GM12864 (cell line): ENCODE measurements at regions not wholly inside any gene's neighbourhood (a gene's known extent, or its start where the extent isn't known, plus 50 kb on each side); places are given as distances from the start of the nearest gene placed in this dataset.

ENCODE experiments used
- DNase-seq: peaks from one replicate; pipeline ENCODE4 v3.0.0-alpha.2; 2011; ENCODE audit warnings: low read depth
- H3K4me3 ChIP-seq: 2 replicates; pipeline ENCODE4 v1.5.1; 2011; ENCODE audit warnings: mild to moderate bottlenecking, low read depth, low read length, control low read depth
- TF ChIP-seq, protein P1 (sequence below): IDR thresholded peaks from 2 replicates; pipeline ENCODE4 v1.5.1; 2011; ENCODE audit warnings: low read depth, mild to moderate bottlenecking, moderate library complexity, low read length, control low read depth, inconsistent platforms; ENCODE audit errors: missing control alignments

DNA sequence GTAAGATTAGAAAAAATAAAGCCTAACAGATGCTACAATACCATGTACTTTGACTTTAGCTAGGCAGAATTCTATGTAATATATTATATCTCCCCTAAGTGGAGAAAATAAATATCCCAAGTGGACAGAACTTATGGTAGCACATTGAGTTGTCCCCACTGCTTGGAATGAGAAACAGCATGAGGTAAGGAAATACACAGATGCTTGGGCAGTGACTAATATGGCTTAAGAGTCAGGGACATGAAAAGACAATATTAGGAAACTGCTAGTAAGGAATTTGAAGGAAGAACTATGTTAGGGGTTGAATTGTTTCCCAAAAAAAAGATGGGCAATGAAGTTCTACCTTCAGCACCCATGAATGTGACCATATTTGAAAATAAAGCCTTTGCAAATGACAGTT, 2265.1 kb downstream of the PCDH7 start:
- no peak for DNase-seq
- H3K4me3 ChIP-seq = no peak overlapping the region
- TF ChIP-seq, protein P1, sequence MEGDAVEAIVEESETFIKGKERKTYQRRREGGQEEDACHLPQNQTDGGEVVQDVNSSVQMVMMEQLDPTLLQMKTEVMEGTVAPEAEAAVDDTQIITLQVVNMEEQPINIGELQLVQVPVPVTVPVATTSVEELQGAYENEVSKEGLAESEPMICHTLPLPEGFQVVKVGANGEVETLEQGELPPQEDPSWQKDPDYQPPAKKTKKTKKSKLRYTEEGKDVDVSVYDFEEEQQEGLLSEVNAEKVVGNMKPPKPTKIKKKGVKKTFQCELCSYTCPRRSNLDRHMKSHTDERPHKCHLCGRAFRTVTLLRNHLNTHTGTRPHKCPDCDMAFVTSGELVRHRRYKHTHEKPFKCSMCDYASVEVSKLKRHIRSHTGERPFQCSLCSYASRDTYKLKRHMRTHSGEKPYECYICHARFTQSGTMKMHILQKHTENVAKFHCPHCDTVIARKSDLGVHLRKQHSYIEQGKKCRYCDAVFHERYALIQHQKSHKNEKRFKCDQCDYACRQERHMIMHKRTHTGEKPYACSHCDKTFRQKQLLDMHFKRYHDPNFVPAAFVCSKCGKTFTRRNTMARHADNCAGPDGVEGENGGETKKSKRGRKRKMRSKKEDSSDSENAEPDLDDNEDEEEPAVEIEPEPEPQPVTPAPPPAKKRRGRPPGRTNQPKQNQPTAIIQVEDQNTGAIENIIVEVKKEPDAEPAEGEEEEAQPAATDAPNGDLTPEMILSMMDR = no peak

DNA sequence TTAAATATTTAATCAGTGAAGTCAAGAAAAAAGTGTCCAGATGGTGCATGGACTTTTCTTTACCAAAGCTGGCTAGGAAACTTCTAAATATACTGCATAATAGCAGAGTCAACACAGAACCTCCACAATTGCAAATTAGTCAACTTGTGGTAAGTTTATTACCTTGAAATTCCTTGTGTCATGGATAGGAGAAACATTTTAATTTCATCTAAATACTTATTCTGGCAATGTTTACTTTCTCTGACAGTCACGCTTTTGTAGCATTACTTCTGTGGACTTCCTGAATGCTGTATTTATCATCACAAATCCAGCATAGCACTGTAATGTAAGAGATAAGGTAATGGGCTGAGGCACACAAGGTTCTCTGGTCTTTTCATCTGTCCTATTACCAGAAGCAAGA, 2266.1 kb downstream of the PCDH7 start:
- TF ChIP-seq, protein P1 = no peak
- no peak overlapping the region for H3K4me3 ChIP-seq
- no peak for DNase-seq

DNA sequence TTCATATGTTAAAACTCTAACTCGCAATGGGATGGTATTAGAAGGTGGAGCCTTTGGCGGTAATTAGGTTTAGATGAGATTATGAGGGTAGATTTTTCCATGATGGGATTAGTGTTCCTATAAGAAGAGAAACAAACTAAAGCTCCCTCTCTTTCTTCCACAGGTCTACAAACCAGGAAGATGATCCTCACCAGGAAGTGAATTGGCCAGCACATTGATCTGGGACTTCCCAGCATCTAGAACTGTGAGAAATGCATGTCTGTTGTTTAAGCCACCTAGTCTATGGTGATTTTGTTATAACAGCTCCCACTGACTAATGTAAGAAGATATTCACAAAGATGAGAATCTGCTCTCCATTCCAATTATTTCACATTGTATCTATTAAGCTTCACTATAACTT, 2266.9 kb downstream of the PCDH7 start:
- DNase-seq = no peak
- H3K4me3 ChIP-seq = no peak overlapping the region
- TF ChIP-seq, protein P1 = no peak

DNA sequence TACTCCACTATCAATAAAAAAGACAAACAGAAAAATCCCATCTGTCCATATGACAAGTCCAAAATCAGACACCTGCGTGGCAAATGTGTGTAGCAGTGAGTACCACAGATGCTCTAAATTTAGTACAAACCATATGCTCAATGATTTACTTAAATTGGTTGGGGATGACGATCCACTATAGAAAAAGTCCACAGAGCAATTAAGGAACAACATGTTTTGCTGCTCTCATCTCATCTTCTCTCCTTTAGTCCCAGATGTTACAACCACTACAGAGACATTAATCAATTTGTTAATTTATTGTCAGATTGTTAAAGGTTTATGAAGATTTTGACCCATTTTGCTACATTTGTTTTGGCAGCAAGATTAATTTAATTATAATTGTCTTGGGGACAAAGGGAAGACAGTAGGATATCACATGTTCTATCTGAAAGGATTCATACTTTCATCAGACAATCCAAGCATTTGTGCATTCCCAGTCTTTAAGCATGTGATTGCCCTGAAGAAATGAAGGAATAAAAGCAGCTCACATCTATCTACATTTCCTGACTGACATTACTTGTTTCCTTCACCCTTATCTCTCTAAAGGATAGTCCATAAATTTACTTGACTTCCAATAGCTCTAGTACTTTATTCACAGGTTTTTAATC, 2268.1 kb downstream of the PCDH7 start:
- DNase-seq = no peak
- TF ChIP-seq, protein P1 = no peak
- no peak overlapping the region for H3K4me3 ChIP-seq

DNA sequence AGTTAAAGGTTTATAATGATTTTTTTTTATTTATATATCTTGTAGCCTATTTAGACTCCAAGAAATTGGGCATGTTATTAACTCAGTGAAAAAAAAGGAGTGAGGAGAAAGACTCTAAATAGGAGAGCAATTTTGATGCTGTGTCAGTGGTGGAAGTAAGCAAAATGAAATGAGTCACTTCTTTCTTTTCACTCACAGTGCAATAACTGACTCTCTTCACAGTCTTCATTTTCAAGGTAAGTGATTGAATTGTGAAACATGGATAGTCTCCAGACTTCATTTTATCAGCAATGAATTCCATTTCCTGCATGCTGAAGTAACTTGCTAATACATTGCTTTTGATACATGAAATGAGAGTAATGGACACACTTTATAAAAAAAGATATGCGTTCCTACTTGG, 2271.5 kb downstream of the PCDH7 start:
- no peak overlapping the region for H3K4me3 ChIP-seq
- TF ChIP-seq, protein P1 = no peak

DNA sequence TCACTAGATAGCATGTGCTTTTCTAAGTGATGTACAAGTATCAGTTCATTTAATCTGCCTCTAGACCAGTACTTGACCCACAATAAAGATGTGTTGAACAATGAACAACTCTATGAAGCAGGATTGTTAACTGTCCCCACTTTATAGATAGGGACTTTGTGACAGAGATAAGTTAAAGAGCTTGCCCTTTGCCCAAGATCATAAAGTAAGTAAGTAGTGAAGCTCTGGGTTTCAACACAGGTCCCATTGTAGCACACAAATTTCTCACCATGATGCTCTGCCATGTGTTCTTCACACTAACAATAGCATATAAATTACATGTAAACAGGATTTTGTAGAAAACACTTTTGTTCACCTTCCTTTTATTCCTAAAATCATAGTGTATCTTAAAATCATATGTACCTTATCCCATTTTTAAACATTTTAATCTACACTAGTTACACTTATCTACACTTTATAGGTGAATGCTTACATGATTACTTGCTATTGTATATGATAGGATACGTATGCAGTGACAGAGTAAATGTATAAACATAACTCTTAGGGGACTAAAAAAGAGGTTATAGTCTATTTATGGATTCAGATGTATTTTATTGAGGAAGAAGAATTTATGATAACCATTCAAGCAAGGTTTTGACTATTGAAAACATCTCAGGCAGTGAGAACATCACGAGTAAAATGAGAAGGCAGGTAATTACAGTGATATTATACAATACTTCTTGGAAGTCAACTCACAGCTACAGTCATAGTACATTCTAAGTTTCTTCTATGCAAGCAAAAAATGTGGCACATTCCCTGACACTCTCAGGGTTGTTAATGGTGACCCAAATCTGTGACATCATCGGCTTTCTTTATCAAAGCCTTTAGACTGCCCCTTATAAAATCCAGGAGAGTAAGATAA, 2275.1 kb downstream of the PCDH7 start:
- no peak overlapping the region for H3K4me3 ChIP-seq
- DNase-seq = no peak
- TF ChIP-seq, protein P1 = no peak

More for the DNA sequence above, 2271.5 kb downstream of the PCDH7 start:
- no peak for DNase-seq
